Ishikawa (cell line): ENCODE measurements at regions not wholly inside any gene's neighbourhood (a gene's known extent, or its start where the extent isn't known, plus 50 kb on each side); places are given as distances from the start of the nearest gene placed in this dataset.

ENCODE experiments used
- CEBPB ChIP-seq: IDR thresholded peaks from 2 replicates; pipeline ENCODE4 v1.6.1; 2012
- CREB1 ChIP-seq: IDR thresholded peaks from 2 replicates; pipeline ENCODE4 v1.6.1; 2012; ENCODE audit warnings: low read depth
- EGR1 ChIP-seq: IDR thresholded peaks from 2 replicates; pipeline ENCODE4 v1.6.1; 2012
- EP300 ChIP-seq: IDR thresholded peaks from 2 replicates; pipeline ENCODE4 v1.6.1; 2012; ENCODE audit warnings: borderline replicate concordance
- FOXM1 ChIP-seq: IDR thresholded peaks from 2 replicates; pipeline ENCODE4 v1.6.1; 2012; ENCODE audit warnings: low read depth, borderline replicate concordance
- RAD21 ChIP-seq: IDR thresholded peaks from 2 replicates; pipeline ENCODE4 v1.6.1; 2012; ENCODE audit warnings: low read depth
- TAF1 ChIP-seq: IDR thresholded peaks from 2 replicates; pipeline ENCODE4 v1.6.1; 2012; ENCODE audit warnings: low read depth, mild to moderate bottlenecking
- TCF12 ChIP-seq: IDR thresholded peaks from 2 replicates; pipeline ENCODE4 v1.6.1; 2012; ENCODE audit warnings: low read depth
- TEAD4 ChIP-seq: IDR thresholded peaks from 2 replicates; pipeline ENCODE4 v1.6.1; 2012
- USF1 ChIP-seq: IDR thresholded peaks from 2 replicates; pipeline ENCODE4 v1.6.1; 2012
- YY1 ChIP-seq: IDR thresholded peaks from 2 replicates; pipeline ENCODE4 v1.6.1; 2012; ENCODE audit warnings: low read depth
- ZBTB7A ChIP-seq: IDR thresholded peaks from 2 replicates; pipeline ENCODE4 v1.6.1; 2012; ENCODE audit warnings: low read depth
- TF ChIP-seq, protein P1 (sequence below): IDR thresholded peaks from 2 replicates; pipeline ENCODE4 v1.6.1; 2012
- TF ChIP-seq, protein P2 (sequence below): IDR thresholded peaks from 2 replicates; pipeline ENCODE4 v1.6.1; 2012; ENCODE audit warnings: low read depth, mild to moderate bottlenecking

GRCh38 chr2:5093056-5093455 is 599.1 kb upstream of the SOX11 start:
- TF ChIP-seq TAF1 (no peak), TEAD4 (no peak), USF1 (no peak), CEBPB (no peak), RAD21 (no peak), ZBTB7A (no peak), TCF12 (no peak), YY1 (no peak), FOXM1 (no peak), CREB1 (no peak), EP300 (no peak), EGR1 (no peak)
- TF ChIP-seq, protein P1, sequence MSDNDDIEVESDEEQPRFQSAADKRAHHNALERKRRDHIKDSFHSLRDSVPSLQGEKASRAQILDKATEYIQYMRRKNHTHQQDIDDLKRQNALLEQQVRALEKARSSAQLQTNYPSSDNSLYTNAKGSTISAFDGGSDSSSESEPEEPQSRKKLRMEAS = no peak
- TF ChIP-seq, protein P2, sequence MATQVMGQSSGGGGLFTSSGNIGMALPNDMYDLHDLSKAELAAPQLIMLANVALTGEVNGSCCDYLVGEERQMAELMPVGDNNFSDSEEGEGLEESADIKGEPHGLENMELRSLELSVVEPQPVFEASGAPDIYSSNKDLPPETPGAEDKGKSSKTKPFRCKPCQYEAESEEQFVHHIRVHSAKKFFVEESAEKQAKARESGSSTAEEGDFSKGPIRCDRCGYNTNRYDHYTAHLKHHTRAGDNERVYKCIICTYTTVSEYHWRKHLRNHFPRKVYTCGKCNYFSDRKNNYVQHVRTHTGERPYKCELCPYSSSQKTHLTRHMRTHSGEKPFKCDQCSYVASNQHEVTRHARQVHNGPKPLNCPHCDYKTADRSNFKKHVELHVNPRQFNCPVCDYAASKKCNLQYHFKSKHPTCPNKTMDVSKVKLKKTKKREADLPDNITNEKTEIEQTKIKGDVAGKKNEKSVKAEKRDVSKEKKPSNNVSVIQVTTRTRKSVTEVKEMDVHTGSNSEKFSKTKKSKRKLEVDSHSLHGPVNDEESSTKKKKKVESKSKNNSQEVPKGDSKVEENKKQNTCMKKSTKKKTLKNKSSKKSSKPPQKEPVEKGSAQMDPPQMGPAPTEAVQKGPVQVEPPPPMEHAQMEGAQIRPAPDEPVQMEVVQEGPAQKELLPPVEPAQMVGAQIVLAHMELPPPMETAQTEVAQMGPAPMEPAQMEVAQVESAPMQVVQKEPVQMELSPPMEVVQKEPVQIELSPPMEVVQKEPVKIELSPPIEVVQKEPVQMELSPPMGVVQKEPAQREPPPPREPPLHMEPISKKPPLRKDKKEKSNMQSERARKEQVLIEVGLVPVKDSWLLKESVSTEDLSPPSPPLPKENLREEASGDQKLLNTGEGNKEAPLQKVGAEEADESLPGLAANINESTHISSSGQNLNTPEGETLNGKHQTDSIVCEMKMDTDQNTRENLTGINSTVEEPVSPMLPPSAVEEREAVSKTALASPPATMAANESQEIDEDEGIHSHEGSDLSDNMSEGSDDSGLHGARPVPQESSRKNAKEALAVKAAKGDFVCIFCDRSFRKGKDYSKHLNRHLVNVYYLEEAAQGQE = no peak
